ENCODE measurements at regions not wholly inside any gene's neighbourhood (a gene's known extent, or its start where the extent isn't known, plus 50 kb on each side); places are given as distances from the start of the nearest gene placed in this dataset.

DNA sequence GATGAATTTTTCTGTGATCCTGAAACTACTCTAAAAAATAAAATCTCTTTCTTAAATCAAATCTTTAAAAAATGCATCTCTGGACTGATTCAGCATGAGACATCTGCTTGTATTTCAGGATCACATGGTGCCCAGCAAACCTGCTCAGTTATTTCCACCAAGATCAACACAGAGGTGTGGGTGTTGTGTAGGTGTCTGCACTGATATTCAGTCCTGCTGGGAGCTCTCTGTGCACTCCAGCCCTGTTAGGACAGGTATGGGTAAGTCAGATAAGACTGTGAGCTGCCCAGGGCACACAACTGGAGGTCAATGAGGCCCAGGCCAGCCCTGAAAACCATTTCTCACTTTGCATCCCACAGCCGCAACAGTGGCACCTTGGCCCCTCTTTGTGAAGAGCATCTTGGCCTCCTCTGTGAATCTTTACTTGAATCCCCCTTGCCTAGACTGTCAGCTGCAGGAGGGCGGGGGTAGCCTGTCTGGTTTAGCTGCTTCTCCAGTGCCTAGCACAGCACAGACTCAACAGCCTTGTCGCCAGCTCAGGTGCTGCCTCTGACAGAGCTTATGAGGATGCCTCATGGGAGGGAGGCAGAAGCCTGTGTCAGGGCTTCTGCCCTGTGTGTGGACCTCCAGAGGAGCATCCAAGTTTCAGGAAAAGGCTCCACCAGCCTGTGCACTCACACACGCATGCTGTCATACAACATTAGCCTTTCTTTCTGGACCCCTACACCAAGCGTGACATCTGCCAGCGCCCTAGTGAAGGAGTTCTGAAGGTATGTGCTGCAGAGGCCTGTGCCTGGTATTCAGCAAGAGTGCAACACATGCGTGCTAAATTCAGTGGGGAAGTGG lies 187.6 kb upstream of the CST7 start:
- BruUV-seq (replicated peaks): no TSS peak
- TF ChIP-seq EZH2 (IDR thresholded peaks at IDR 0.05; ENCODE audit: low read depth): no peak
- TF ChIP-seq, protein P1, sequence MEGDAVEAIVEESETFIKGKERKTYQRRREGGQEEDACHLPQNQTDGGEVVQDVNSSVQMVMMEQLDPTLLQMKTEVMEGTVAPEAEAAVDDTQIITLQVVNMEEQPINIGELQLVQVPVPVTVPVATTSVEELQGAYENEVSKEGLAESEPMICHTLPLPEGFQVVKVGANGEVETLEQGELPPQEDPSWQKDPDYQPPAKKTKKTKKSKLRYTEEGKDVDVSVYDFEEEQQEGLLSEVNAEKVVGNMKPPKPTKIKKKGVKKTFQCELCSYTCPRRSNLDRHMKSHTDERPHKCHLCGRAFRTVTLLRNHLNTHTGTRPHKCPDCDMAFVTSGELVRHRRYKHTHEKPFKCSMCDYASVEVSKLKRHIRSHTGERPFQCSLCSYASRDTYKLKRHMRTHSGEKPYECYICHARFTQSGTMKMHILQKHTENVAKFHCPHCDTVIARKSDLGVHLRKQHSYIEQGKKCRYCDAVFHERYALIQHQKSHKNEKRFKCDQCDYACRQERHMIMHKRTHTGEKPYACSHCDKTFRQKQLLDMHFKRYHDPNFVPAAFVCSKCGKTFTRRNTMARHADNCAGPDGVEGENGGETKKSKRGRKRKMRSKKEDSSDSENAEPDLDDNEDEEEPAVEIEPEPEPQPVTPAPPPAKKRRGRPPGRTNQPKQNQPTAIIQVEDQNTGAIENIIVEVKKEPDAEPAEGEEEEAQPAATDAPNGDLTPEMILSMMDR (conservative IDR thresholded peaks at IDR 0.05): no peak

DNA sequence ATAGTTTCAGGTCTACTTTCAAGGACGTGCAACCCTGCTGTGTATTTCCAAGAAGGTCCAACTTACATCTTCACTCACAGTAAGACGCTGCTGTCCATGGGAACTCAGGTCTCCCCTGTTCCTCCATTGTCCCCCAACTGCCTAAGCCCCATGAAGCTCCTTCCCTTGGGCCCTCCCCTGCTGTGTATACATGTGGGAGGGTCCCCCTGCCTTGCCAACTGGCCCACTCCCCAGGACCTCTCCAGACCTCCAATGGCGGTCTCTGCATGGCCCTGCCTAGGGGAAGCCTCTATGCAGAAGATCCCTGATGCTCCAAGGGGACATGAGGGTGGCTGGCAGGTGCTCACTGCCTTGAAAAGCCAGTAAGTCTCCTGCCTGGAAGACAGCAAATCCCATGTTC lies 186.7 kb upstream of the CST7 start:
- no peak for TF ChIP-seq EZH2 (IDR thresholded peaks at IDR 0.05; ENCODE audit: low read depth)
- TF ChIP-seq, protein P1 (conservative IDR thresholded peaks at IDR 0.05): no peak
- Histone ChIP-seq H3K27me3 (ENCODE audit: insufficient read depth, low read depth) (no peaks in the 10 kb centered on the region), H3F3A (ENCODE audit: insufficient read depth, low read depth) (peaks cover 9% of the 10 kb centered on the region; the same call in 1 of the 2 replicates), H3K4me3 (no peak overlapping the region), H3K9me3 (ENCODE audit: insufficient read depth, low read depth) (peaks cover 7% of the 10 kb centered on the region; the same call in 1 of the 2 replicates), H3K9me2 (ENCODE audit: insufficient read depth) (peaks cover 3% of the 10 kb centered on the region; the same call in 1 of the 2 replicates), H2AFZ (no peak overlapping the region), H4K20me1 (ENCODE audit: insufficient read depth) (no peaks in the 10 kb centered on the region), H3K4me2 (no peak overlapping the region), H3K27ac (no peak overlapping the region), H3K4me1 (replicated peaks; ENCODE audit: insufficient read depth) (0 out of 2 replicates have a peak, but pooled peaks cover 8% of the 10 kb centered on the region), H3K36me3 (ENCODE audit: low read depth) (no peaks in the 10 kb centered on the region), H3K79me2 (ENCODE audit: low read depth) (no peaks in the 10 kb centered on the region)
- POLR2A ChIA-PET (ENCODE audit: unreplicated experiment): no interaction called here
- intact Hi-C loops (cut with micrococcal nuclease; ENCODE audit: unreplicated experiment): no loop called here
- BruUV-seq (replicated peaks): no TSS peak
- no peak for DNase-seq
- CTCF ChIA-PET: no interaction called here

More for the DNA sequence above, 187.6 kb upstream of the CST7 start:
- Histone ChIP-seq H3K27ac (no peak overlapping the region), H3K9me2 (ENCODE audit: insufficient read depth) (peaks cover 3% of the 10 kb centered on the region; the same call in 1 of the 2 replicates), H3K36me3 (ENCODE audit: low read depth) (no peaks in the 10 kb centered on the region), H3K4me3 (no peak overlapping the region), H3K27me3 (ENCODE audit: insufficient read depth, low read depth) (no peaks in the 10 kb centered on the region), H4K20me1 (ENCODE audit: insufficient read depth) (no peaks in the 10 kb centered on the region), H3K4me2 (no peak overlapping the region), H2AFZ (no peak overlapping the region), H3F3A (ENCODE audit: insufficient read depth, low read depth) (peaks cover under 1% of the 10 kb centered on the region; the same call in 1 of the 2 replicates), H3K79me2 (ENCODE audit: low read depth) (no peaks in the 10 kb centered on the region), H3K4me1 (replicated peaks; ENCODE audit: insufficient read depth) (no peaks in the 10 kb centered on the region), H3K9me3 (ENCODE audit: insufficient read depth, low read depth) (peaks cover 7% of the 10 kb centered on the region; the same call in 1 of the 2 replicates)
- POLR2A ChIA-PET (ENCODE audit: unreplicated experiment): no interaction called here
- no peak for DNase-seq
- intact Hi-C loops (cut with micrococcal nuclease; ENCODE audit: unreplicated experiment): no loop called here
- CTCF ChIA-PET: no interaction called here

DNA sequence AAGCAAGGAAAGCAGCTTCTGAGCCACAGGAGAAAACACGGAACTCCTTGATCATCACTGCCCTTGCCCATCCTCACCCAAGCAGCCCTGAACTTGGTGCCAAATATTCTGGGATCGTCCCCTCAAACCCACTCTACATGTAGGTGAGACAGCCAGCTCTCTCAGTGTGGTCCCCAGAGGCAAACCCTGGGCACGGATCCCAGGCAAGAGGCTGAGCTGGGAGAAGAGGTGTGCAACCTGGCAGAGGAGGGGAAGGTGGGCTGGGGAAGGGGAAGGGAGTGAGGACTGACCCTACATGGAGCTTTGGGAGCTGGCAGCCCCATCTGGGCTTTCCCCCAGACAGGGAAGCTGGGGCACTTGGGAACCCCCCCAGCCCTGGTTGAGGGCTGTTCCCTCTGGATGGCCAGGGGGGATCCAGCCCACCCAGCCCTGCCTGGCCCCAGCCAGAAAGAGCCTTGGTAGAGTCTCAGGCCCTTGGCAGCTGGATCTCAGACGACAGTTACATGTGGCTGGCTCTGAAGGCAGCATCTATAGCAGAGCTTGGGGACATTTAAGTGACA lies 186.2 kb upstream of the CST7 start:
- H2AFZ ChIP-seq: no peak overlapping the region
- H4K20me1 ChIP-seq (ENCODE audit: insufficient read depth): no peaks in the 10 kb centered on the region
- no peak overlapping the region for H3K4me2 ChIP-seq
- no peaks in the 10 kb centered on the region for H3K27me3 ChIP-seq (ENCODE audit: insufficient read depth, low read depth)
- ChIA-PET POLR2A (ENCODE audit: unreplicated experiment) (no interaction called here), CTCF (no interaction called here)
- H3K9me2 ChIP-seq (ENCODE audit: insufficient read depth): peaks cover 3% of the 10 kb centered on the region; the same call in 1 of the 2 replicates
- peaks cover 9% of the 10 kb centered on the region; the same call in 1 of the 2 replicates for H3F3A ChIP-seq (ENCODE audit: insufficient read depth, low read depth)
- no peak for DNase-seq
- no peak for TF ChIP-seq EZH2 (IDR thresholded peaks at IDR 0.05; ENCODE audit: low read depth)
- TF ChIP-seq, protein P1 (conservative IDR thresholded peaks at IDR 0.05): no peak
- H3K4me1 ChIP-seq (replicated peaks; ENCODE audit: insufficient read depth): 0 out of 2 replicates have a peak, but pooled peaks cover 8% of the 10 kb centered on the region
- no TSS peak for BruUV-seq (replicated peaks)
- intact Hi-C loops (cut with micrococcal nuclease; ENCODE audit: unreplicated experiment): no loop called here
- H3K79me2 ChIP-seq (ENCODE audit: low read depth): no peaks in the 10 kb centered on the region
- peaks cover 7% of the 10 kb centered on the region; the same call in 1 of the 2 replicates for H3K9me3 ChIP-seq (ENCODE audit: insufficient read depth, low read depth)
- no peak overlapping the region for H3K27ac ChIP-seq
- H3K36me3 ChIP-seq (ENCODE audit: low read depth): no peaks in the 10 kb centered on the region
- no peak overlapping the region for H3K4me3 ChIP-seq

Measured in PC-9 (cell line).